GM12891 (cell line): ENCODE measurements at regions not wholly inside any gene's neighbourhood (a gene's known extent, or its start where the extent isn't known, plus 50 kb on each side); places are given as distances from the start of the nearest gene placed in this dataset.

Source experiments
- DNase-seq: peaks from one replicate; pipeline ENCODE4 v3.0.0; 2011; ENCODE audit warnings: low spot score; ENCODE audit not compliant: insufficient read length
- FAIRE-seq: peaks from 2 replicates; lab custom pipeline; 2011; peaks lifted over from hg19 to GRCh38; lab: Jason Lieb, UNC
- PAX5 ChIP-seq: IDR thresholded peaks from 2 replicates; pipeline ENCODE4 v1.6.1; 2011; ENCODE audit warnings: low read length, moderate library complexity, mild to moderate bottlenecking; ENCODE audit not compliant: insufficient read depth, severe bottlenecking
- POLR2A ChIP-seq: IDR thresholded peaks from 2 replicates; pipeline ENCODE4 v1.6.1; 2011; ENCODE audit warnings: low read depth, low read length, control low read depth
- POLR2AphosphoS5 ChIP-seq: IDR thresholded peaks from 2 replicates; pipeline ENCODE4 v1.6.1; 2011; ENCODE audit warnings: low read depth, low read length, control low read depth
- POU2F2 ChIP-seq: IDR thresholded peaks from 2 replicates; pipeline ENCODE4 v1.6.1; 2011; ENCODE audit warnings: low read depth, mild to moderate bottlenecking, control low read depth, low read length, moderate library complexity
- SPI1 ChIP-seq: IDR thresholded peaks from 2 replicates; pipeline ENCODE4 v1.6.1; 2011; ENCODE audit warnings: low read depth, low read length, control low read depth
- TAF1 ChIP-seq: IDR thresholded peaks from 2 replicates; pipeline ENCODE4 v1.6.1; 2011; ENCODE audit warnings: low read depth, low read length, control low read depth

DNA sequence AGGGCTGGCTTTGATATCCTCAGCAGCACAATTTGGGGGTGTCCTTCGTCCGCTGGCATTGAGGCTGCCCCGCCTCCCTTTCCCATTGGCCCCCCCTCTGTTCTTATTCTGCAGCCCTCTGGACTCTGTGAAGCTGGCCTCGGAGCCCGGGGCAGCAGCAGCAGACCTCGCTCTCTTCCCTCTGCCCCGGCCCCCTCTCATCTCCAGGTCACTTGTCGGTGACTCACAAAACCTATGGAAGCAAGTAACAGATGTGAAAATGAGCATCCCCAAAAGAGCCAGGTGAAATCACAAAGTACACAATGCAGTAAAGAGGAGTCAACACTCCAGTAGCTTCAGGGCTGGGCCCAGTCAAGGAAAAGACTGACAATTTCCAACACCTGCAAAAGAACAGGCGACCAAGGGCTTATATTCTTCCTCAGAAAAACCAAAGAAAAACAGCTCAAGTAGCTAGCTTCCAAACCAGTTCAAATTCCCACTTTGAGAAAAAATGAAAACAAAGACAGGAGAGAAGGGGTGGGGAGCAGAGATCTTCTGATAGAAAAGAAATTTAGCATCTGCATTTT lies 97.5 kb downstream of the ZNF608 start:
- no peak for TF ChIP-seq POLR2A
- TF ChIP-seq SPI1: peak; percentile 11; the same call in 1 of the 2 replicates
- FAIRE-seq: no peak
- DNase-seq: no peak

DNA sequence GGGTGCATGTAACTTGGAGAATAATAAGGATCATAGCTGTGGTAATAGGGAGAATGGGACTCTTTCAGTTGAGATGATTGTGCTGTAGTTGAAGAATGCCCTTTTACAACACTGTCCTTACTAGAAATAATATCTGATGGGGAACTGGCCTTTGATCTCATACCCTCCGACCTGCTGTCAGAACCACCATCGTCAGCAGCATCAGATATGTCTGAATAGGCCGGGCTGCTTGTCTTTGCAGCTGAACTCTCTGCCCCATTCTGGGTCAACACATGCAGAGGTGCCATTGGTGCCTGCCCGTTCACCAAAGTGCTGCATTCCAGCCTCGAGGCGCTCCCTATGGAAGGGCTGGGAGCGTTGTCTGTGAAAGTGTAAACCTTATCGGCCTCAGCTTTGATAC lies 99.1 kb downstream of the ZNF608 start:
- no peak for FAIRE-seq
- DNase-seq: no peak
- TF ChIP-seq SPI1 (no peak), PAX5 (no peak), POLR2A (no peak), TAF1 (no peak), POU2F2 (no peak), POLR2AphosphoS5 (no peak)

GRCh38 chr5:124645396-124645795 lies 101.0 kb downstream of the ZNF608 start:
- DNase-seq: no peak
- FAIRE-seq: peak; percentile 78
- no peak for TF ChIP-seq POLR2AphosphoS5
- TF ChIP-seq POU2F2: peak; percentile 63; the same call in 1 of the 2 replicates

DNA sequence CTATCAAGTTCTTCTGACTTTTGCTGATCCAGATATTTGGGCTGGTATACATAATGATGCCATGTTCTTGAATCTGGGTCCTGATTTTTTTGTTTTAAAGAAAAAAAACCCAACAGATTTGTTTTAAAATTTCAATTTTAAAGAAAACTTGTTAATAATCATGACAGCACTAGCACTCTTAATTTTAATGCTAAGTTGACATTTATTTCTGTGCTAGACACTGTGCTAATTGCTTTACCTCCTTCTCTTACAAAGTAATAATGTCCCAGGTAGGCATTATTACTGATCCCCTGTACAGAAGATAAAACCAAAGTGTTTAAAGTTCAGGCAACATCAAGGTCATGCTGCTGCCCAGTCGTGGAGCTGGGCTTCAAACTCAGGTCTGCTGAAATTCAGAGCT lies 101.9 kb downstream of the ZNF608 start:
- no peak for TF ChIP-seq POU2F2
- TF ChIP-seq TAF1: no peak
- TF ChIP-seq POLR2AphosphoS5: no peak
- no peak for TF ChIP-seq SPI1
- no peak for TF ChIP-seq PAX5
- TF ChIP-seq POLR2A: no peak
- FAIRE-seq (no peak), DNase-seq (no peak)

GRCh38 chr5:124644138-124644537 lies 102.3 kb downstream of the ZNF608 start:
- TF ChIP-seq POLR2AphosphoS5 (no peak), POU2F2 (no peak), PAX5 (no peak), TAF1 (no peak), POLR2A (no peak), SPI1 (no peak)
- DNase-seq: no peak
- no peak for FAIRE-seq

DNA sequence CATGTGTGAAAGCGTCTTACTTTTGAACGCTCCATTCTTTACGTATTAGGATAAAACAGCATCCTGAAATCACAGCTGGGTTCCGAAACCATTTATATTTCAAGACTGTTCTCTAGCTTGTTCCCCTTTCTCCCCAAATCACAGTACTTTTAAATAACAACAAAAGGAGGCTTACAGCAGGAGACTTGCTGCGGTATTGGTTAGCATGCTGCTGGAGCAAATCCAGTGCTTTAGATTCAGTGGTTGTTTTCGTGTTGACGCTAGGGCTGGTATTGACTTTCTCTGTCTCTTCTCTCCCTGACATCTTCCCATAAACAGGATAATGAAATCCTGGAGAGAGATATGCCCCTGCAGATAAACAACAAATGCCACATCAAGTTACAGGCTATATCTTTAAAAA lies 103.1 kb downstream of the ZNF608 start:
- TF ChIP-seq POLR2AphosphoS5 (no peak), SPI1 (no peak), TAF1 (no peak), POLR2A (no peak), POU2F2 (no peak), PAX5 (no peak)
- FAIRE-seq (no peak), DNase-seq (no peak)

DNA sequence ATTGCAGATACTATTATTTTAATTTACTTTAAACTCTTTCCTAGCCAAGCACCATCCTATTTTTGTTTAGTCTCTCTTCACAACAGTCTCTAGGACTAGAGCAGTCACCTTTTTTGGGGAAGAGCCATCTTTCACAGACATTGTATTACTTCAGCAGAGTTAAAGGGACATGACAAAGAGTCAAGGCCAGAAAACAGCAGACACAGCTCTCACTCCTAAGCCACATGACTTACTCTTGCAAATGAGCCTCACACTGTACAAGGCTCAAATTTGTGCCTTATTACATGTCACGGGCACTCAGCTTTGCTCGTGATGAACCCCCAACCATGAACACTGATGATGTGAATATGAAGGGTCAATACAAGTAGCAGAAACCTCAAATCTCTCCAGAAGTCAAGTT lies 104.3 kb downstream of the ZNF608 start:
- no peak for FAIRE-seq
- no peak for DNase-seq

GRCh38 chr5:124641154-124641792 lies 105.2 kb downstream of the ZNF608 start:
- TF ChIP-seq TAF1 (no peak), POLR2AphosphoS5 (no peak), PAX5 (no peak), POLR2A (no peak), POU2F2 (no peak), SPI1 (no peak)
- DNase-seq (no peak), FAIRE-seq (no peak)

More for the DNA sequence above, 104.3 kb downstream of the ZNF608 start:
- no peak for TF ChIP-seq POU2F2
- TF ChIP-seq PAX5: no peak
- no peak for TF ChIP-seq POLR2A
- no peak for TF ChIP-seq SPI1
- TF ChIP-seq POLR2AphosphoS5: no peak
- TF ChIP-seq TAF1: no peak

DNA sequence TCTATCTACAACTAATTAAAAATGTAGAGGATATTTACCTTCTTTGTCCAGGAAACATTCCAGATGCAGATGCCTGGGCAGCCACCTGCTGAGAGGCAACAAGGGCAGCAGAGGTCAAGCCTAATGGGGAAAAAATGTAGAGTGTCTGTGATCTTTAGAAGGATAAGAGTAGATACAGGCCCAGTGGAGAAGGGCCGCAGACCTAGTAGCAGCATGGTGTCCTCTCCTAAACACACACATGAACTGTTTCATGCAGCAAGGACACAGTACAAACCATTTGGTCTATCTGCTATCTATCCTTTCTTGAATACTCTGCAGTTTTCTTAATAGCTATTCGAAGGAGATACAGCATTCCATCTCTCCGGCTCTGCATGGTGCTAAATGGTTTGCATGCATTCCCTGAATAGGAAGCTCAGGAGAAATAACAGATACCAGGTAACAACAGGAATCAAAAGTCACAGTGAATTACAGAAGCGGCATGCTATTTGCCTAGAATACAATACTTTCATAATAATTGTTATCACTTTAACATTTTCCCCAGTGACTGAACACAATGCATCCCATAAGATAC lies 107.3 kb downstream of the ZNF608 start:
- FAIRE-seq: peak; percentile 23

DNA sequence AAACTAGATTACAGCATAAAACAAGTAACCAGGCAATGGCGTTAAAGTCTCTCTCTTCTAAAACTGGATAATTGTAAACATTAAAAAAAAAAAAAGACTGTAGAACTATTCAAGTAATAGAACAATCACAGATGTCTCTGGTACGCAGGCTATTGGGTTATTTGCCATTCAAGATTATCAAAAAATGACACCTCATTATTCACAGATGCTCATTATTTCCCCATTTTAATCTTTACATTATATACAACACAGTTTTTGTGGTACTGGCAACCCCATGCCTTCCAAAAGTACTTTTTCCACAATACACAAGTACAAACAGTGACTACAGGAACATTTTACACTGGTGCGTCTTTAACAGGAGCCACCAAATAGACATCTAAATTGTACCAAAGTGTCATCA lies 109.4 kb downstream of the ZNF608 start:
- no peak for DNase-seq

More for the DNA sequence above, 107.3 kb downstream of the ZNF608 start:
- TF ChIP-seq POLR2AphosphoS5: no peak
- TF ChIP-seq POLR2A: no peak
- TF ChIP-seq POU2F2: no peak
- no peak for TF ChIP-seq SPI1
- TF ChIP-seq PAX5: no peak
- no peak for TF ChIP-seq TAF1
- DNase-seq: no peak

More for the DNA sequence above, 109.4 kb downstream of the ZNF608 start:
- no peak for FAIRE-seq
- TF ChIP-seq POU2F2: no peak
- TF ChIP-seq PAX5: no peak
- no peak for TF ChIP-seq POLR2AphosphoS5
- TF ChIP-seq TAF1: no peak
- no peak for TF ChIP-seq SPI1
- TF ChIP-seq POLR2A: no peak
